Loucy (cell line): ENCODE measurements at regions not wholly inside any gene's neighbourhood (a gene's known extent, or its start where the extent isn't known, plus 50 kb on each side); places are given as distances from the start of the nearest gene placed in this dataset.
"Not testable (repeated sequence)": the region's sequence is repeated elsewhere in the genome, so short reads cannot be mapped to it uniquely, and the experiment has no call there.

Source experiments
- H2AFZ ChIP-seq: fragments of 200-600 bp; sonication (generic); 2 replicates; pipeline ENCODE4 v1.6.0; 2016; ENCODE audit warnings: antibody characterized with exemption, mild to moderate bottlenecking, low read length, moderate library complexity
- H3F3A ChIP-seq: fragments of 200-600 bp; 2 replicates; pipeline ENCODE4 v1.6.0; 2016; ENCODE audit warnings: antibody characterized with exemption, low read depth, mild to moderate bottlenecking
- H3K27me3 ChIP-seq: fragments of 200-600 bp; sonication (generic); 2 replicates; pipeline ENCODE4 v1.6.1; 2014; ENCODE audit warnings: low read length, mild to moderate bottlenecking; ENCODE audit not compliant: insufficient read depth, poor library complexity, severe bottlenecking
- H3K36me3 ChIP-seq: fragments of 200-600 bp; sonication (generic); 2 replicates; pipeline ENCODE4 v1.6.1; 2016; ENCODE audit warnings: low read length; ENCODE audit not compliant: insufficient read depth
- H3K4me1 ChIP-seq: fragments of 200-600 bp; sonication (generic); 2 replicates; pipeline ENCODE4 v1.5.1; 2014; ENCODE audit warnings: low read length, mild to moderate bottlenecking; ENCODE audit not compliant: insufficient read depth, poor library complexity, severe bottlenecking
- H3K4me2 ChIP-seq: fragments of 200-600 bp; sonication (generic); 2 replicates; pipeline ENCODE4 v1.6.0; 2014; ENCODE audit warnings: antibody characterized with exemption, low read length, low read depth, mild to moderate bottlenecking; ENCODE audit not compliant: poor library complexity, severe bottlenecking
- H3K4me3 ChIP-seq: fragments of 200-600 bp; sonication (generic); 2 replicates; pipeline ENCODE4 v1.5.1; 2014; ENCODE audit warnings: low read length, mild to moderate bottlenecking, mixed read lengths; ENCODE audit not compliant: poor library complexity, severe bottlenecking
- H3K79me2 ChIP-seq: fragments of 200-600 bp; sonication (generic); 2 replicates; pipeline ENCODE4 v1.6.1; 2014; ENCODE audit warnings: low read length; ENCODE audit not compliant: insufficient read depth
- H3K9ac ChIP-seq: fragments of 200-600 bp; sonication (generic); 2 replicates; pipeline ENCODE4 v1.6.0; 2014; ENCODE audit warnings: mild to moderate bottlenecking, low read depth, low read length, moderate library complexity; ENCODE audit not compliant: poor library complexity, severe bottlenecking
- H3K9me2 ChIP-seq: fragments of 200-600 bp; sonication (generic); replicated peaks from 2 replicates; pipeline ENCODE4 v1.6.1; 2016; ENCODE audit warnings: low read depth, low read length, mixed read lengths
- H3K9me3 ChIP-seq: fragments of 200-600 bp; sonication (generic); 2 replicates; pipeline ENCODE4 v1.6.1; 2014; ENCODE audit warnings: mild to moderate bottlenecking, antibody characterized with exemption, low read length, low read depth; ENCODE audit not compliant: insufficient read depth
- H4K20me1 ChIP-seq: fragments of 200-600 bp; sonication (generic); 2 replicates; pipeline ENCODE4 v1.6.0; 2014; ENCODE audit warnings: antibody characterized with exemption, low read length, mild to moderate bottlenecking; ENCODE audit not compliant: insufficient read depth, poor library complexity, severe bottlenecking
- CTCF ChIP-seq: fragments of 200-600 bp; sonication (generic); conservative IDR thresholded peaks from 2 replicates; pipeline ENCODE4 v1.5.1; 2014; ENCODE audit warnings: mild to moderate bottlenecking, antibody characterized with exemption, low read length
- EZH2phosphoT487 ChIP-seq: fragments of 200-600 bp; IDR thresholded peaks from 2 replicates; pipeline ENCODE4 v1.6.1; 2018; ENCODE audit warnings: antibody characterized with exemption, mild to moderate bottlenecking, moderate library complexity, borderline replicate concordance

DNA sequence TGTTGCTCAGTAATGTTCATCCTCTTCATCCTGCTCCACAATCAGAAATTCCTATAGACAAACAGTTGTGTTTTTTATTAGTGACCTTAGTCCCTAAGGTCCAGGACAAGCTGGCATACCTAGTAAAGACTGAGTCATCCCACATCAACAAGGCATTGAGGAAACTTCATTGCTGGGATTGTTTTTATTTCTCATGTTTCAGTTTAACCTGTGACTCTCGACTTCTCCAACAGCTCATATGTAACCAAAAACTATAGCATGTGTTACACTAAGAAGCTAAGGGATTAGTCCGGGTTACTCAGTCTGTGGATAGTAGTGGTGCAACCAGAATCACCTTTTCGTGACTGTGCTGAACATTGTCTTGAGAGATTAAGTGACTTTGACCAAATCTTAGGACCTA lies 292.1 kb downstream of the RDH14 start:
- Histone ChIP-seq H3K4me1 (no peaks in the 10 kb centered on the region), H3K9ac (no peak overlapping the region), H3K9me3 (no peaks in the 10 kb centered on the region), H3K27me3 (no peaks in the 10 kb centered on the region), H3F3A (no peaks in the 10 kb centered on the region), H4K20me1 (no peaks in the 10 kb centered on the region), H3K79me2 (no peaks in the 10 kb centered on the region), H3K4me3 (no peak overlapping the region), H2AFZ (no peak overlapping the region), H3K9me2 (no peaks in the 10 kb centered on the region), H3K36me3 (no peaks in the 10 kb centered on the region), H3K4me2 (no peak overlapping the region)
- TF ChIP-seq EZH2phosphoT487 (no peak), CTCF (no peak)

GRCh38 chr2:18267501-18267900 lies 293.0 kb downstream of the RDH14 start:
- H3K4me3 ChIP-seq = no peak overlapping the region
- H3K36me3 ChIP-seq = no peaks in the 10 kb centered on the region
- H3K79me2 ChIP-seq = no peaks in the 10 kb centered on the region
- H3K9ac ChIP-seq = no peak overlapping the region
- no peak overlapping the region for H3K4me2 ChIP-seq
- no peak for TF ChIP-seq CTCF
- no peak for TF ChIP-seq EZH2phosphoT487
- H3K9me2 ChIP-seq = no peaks in the 10 kb centered on the region
- H3K9me3 ChIP-seq = no peaks in the 10 kb centered on the region
- no peaks in the 10 kb centered on the region for H3K27me3 ChIP-seq
- H3K4me1 ChIP-seq = no peaks in the 10 kb centered on the region
- H4K20me1 ChIP-seq = no peaks in the 10 kb centered on the region
- no peaks in the 10 kb centered on the region for H3F3A ChIP-seq
- H2AFZ ChIP-seq = no peak overlapping the region

- H4K20me1 ChIP-seq, H3K36me3 ChIP-seq, H3K9ac ChIP-seq, H3K4me2 ChIP-seq, H3F3A ChIP-seq, H3K9me2 ChIP-seq, H3K4me3 ChIP-seq, H3K27me3 ChIP-seq, H2AFZ ChIP-seq, H3K79me2 ChIP-seq, H3K4me1 ChIP-seq, H3K9me3 ChIP-seq: not testable (repeated sequence)
Observed at GRCh38 chr2:18266699-18267098, 293.8 kb downstream of the RDH14 start.
